Retina (tissue), 1 donor: ENCODE measurements at regions not wholly inside any gene's neighbourhood (a gene's known extent, or its start where the extent isn't known, plus 50 kb on each side); places are given as distances from the start of the nearest gene placed in this dataset.

Experiments used
- DNase-seq: peaks from one replicate; pipeline ENCODE4 v3.0.0-alpha.2; 2016

DNA sequence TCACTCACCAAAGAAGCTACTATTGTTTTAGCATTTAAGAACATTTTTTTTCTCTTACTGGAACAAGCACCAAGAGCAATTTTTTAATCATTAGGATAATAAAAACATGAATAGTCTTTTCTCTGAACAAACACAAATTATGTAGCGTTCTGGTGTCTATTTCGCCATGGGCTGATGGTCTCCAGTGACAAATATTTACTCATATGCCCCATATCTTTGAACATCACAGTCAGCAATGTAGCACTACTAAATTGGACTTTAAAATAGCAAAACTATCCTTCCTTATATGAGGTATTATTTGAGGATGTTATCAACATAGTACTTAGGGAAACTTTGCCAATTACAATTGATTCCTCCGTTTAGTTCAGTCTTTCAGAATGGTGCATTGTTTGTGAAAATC lies 1326.0 kb upstream of the ZEB2 start:
- DNase-seq = peak; percentile 9

DNA sequence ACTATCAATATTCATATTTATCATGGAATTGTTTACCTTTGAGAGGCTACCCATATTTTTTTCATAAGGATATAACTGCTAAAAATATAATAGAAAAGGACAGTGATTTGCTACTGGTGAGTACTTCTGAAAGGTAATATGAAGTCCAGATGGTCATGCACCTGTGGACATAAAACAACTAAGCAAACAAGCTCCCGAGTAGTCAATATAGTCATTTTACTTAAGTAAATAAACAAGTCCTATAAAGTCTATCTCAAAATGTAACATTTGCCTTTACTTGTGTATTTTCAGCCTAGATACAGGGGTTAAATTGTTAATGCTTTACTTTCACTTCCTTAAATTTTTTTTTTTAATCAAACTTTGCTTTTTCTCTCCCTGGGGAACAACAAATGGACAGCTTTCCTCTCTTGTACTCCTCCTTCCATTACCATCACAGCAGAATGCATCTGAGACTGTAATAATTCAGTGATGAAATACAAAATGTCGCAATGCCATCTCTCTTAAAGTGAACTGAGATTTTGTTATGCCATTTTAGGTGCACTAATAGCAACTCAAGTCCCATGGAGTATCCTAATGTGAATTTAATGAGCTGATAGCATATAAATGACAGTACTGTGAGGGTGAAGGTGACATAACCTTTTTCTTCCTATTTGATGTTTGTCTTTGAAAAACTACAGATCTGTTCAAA lies 1325.4 kb upstream of the ZEB2 start:
- no peak for DNase-seq

DNA sequence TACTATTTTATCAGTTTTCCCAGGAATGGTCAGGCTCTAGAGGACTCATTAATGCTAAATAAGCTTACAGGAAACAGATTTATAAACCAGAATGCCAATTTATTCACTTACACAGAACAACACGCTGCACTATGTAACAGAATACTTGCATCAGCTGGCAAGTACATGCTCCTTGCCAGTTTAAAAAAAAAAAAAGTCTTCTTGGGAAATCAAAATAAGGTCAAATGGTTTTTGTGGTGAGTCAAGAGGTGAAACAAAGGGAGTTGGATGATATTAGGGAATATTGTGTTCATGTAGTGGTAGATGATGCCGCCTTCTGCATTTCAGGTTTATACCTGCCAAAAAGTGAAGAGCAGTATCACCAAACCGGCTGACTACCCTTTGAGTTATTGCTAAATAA lies 1322.1 kb upstream of the ZEB2 start:
- no peak for DNase-seq

DNA sequence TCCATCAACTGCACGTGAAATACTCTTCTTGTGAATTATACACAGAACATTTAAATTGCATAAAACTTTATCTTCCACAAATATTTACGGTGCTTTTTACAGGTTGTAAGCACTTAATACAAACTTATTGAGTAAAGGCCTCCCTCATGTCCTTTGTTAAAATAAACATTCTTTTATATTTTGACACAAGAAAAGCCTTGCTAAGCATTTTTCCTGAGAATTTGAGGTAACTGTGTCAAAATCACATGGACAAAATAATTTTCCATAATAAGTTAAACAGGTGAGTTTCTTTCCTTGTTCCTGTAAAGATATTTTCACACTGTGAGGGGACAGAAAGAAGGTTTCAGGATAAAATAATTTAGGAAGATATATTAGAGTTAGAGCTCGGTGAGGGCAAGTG lies 1317.1 kb upstream of the ZEB2 start:
- no peak for DNase-seq

DNA sequence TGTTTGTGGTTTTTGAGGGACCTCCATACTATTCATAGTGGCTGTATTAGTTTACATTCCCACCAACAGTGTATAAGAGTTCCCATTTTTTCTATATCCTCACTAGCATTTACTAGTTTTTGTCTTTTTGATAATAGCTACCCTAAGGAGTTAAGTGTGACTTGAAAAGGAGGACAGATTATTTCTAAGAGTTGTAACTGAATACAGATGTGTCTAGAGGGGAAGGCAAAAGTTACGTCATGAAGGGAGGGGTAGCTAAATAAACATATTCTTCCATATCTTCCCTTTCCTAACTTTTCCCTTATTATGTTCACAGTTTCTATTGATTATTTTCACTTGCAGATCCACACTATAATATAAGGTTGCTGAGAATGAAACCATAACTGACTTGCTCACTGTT lies 1315.7 kb upstream of the ZEB2 start:
- DNase-seq = no peak

DNA sequence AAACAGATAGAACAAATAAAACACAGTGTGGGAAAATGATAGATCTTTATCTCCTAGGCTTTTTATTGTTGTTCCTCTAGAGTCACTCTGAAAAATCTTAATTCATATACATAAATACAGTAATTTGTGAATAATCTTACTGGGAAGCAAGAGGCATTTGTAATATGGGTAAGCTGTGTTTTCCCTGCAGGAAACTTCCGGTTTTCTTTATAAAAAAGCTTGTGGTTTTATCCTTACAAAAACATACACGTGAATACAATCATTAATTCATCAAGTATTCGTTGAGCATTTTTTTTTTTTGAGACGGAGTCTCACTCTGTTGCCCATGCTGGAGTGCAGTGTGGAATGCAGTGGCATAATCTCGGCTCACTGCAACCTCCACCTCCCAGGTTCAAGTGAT lies 1312.8 kb upstream of the ZEB2 start:
- DNase-seq = no peak

DNA sequence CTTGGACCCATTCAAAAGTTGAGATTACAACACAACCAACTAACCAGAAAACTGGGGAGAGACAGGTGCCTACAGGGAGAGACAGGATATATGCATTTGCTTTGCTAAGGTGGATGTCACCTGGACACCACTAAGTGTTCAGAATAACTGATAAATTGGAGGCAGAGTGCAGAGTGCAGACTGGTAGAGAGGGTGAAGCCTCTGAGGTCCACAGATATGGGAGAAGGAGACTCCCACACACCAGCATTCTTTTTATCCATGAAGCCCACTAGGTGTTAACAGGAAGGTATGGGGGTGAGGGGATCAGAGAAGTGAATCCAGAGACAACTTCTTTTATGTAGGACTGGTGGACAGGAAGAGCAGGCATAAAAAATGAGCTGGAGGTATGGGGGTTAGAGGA lies 1310.0 kb upstream of the ZEB2 start:
- DNase-seq = no peak

DNA sequence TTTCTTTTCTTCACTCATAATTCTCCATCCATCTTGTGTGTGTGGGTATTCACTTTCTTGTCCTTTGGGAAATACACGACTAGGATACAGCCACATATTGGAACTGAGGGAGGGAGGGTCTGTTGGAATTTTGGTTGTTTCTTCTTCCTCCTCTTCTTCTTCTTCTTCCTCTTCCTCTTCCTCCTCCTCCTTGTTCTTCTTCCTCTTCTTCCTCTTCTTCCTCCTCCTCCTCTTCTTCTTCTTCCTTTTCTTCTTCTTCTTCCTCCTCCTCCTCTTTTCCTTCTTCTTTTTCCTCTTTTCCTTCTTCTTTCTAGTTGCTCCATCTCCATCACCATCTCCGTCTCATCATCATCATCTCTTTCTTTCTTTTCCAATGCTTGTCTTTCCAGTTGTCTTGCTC lies 1307.3 kb upstream of the ZEB2 start:
- DNase-seq = no peak

DNA sequence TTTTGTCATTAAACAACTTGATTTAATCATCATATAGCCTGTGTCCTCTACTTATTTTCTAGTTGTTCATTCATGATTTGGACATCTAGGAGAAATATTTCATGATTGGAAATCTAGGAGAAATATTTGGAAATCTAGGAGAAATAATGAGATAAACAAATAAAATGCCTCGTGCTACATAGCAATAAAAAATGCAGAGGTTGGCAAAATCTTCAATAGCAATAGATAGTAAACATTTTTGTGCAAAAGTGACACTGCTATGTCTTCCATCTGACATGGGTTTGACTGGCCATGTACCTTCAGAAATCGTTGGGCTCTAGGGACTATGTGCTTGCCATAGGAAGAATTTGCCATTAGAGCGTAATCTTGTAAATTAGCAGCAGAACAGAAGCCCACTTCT lies 1304.5 kb upstream of the ZEB2 start:
- no peak for DNase-seq

DNA sequence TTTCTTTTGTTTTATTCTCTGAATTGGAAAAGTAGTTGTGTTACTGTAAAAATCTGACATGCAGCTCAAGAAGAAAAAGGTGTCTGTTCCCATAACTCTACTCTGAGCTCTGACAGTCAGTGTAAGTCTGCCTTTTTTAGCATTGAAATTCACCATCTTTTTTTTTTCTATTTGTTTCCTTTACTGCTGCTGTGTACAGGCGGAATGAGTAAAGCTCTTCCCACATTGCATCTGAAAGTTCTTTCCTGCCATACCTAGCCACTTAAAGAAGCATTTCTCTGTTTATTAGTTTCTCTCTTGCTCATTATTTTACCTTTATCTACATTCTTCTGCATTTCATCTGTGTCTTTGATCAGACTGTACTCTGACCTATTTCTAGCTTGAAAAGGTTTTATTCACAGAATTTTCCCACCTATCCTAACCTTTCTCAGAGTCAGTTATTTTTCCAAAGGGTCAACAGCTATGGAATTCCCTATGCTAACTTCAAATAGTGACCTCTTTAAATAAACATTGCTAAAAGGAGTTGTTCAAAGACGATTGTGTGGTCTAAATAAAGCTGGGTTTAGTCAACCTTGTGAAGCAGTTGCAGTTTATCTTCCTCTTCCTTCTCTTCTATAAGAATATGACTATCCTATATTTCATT lies 1303.1 kb upstream of the ZEB2 start:
- no peak for DNase-seq

DNA sequence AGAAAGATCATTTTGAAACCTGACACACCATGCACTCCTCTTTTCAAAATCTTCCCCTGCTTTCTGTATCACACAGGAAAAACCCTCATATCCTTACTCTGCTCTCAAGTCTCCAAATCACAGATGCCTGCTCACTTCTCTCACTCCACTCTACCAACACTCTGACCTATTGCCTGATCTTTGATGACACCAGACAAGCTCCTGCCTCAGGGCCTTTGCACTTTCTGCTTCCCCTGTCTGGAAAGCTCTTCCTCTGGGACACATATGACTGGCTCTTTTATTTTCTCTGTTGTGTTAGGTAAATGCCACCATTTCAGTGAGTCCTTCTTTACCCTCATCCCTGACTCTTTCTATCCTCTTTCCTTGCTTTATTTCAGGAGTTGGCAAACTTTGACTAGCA lies 1300.7 kb upstream of the ZEB2 start:
- DNase-seq = no peak

DNA sequence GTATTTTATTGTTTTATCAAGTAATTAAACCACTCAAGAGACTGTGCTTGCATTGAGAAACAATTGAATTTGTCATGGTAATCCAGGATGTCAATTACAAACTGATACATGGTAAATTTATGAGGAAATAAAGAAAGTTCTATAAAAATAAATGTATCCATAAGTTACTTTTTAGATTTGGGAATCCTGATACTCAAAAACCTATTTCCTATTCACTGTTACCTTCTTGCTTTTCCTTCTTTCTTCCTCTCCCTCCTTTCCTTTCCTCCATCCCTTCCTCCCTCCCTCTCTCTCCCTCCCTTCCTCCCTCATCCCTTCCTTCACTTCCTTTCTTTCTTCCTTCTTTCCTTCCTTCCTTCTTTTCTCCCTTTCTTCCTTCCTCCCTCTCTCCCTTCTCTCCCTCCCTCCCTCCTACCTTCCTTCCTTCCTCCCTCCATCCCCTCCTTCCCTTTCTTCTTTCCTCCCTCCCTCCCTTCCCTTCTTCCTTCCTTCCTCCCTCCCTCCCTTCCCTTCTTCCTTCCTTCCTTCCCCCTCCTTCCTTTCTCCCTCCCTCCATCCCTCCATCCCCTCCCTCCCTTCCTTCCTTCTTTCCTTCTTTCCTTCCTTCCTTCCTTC lies 1299.1 kb upstream of the ZEB2 start:
- DNase-seq = no peak

DNA sequence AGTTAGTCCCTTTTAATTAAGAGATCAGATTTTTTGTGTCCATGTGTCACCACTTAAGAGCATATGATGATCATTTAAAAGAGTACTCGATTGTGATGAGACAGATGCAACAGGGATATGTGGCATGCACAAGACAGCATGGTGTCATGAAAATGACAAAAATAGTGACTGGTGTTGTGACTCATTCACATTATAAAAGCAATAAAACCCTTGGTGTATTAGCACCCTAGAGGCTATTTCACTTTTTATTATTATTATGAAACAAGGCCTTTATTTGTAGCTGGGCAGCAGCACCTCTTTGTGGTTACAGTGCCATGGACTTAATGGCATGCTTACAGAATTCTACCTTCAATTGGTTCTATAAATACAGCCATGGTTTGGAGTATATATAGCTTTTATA lies 1296.0 kb upstream of the ZEB2 start:
- DNase-seq = no peak

DNA sequence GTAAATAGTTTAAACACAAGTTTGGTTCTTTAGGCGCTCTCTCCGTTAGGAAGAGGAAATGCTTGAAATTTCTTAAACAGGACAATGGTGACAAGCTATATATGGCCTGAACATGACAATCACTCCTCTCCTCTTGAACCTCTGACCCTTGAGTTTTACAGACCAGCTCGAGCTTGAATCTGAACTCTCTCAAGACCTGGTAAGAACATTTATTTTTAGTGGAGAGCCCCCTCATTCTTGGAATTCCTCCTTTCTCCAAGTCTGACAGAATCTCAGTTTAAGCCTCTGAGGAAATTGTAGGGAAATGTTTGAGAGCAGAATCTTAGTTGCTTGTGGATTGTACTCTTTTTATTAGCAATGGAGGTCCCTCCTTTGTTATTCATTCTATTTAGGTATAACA lies 1293.6 kb upstream of the ZEB2 start:
- DNase-seq = no peak

DNA sequence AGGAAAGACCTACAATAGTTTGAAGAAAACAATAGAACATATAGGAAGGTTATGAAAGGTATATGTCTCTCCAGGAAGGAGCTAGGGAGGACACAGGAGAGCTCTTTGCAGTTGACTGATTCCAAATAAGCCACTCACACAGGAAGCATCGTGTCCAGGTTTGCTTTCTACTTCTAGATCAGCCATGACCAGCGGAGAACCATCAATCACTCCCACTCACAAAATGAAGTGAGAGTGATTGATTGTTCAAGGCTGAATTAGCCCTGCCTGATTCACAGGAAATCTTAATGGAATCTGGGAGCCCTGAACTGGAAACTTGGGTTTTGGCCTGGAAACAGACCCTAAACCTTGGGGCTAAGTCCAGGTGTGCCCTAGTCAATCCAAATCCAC lies 1292.2 kb upstream of the ZEB2 start:
- DNase-seq = no peak

DNA sequence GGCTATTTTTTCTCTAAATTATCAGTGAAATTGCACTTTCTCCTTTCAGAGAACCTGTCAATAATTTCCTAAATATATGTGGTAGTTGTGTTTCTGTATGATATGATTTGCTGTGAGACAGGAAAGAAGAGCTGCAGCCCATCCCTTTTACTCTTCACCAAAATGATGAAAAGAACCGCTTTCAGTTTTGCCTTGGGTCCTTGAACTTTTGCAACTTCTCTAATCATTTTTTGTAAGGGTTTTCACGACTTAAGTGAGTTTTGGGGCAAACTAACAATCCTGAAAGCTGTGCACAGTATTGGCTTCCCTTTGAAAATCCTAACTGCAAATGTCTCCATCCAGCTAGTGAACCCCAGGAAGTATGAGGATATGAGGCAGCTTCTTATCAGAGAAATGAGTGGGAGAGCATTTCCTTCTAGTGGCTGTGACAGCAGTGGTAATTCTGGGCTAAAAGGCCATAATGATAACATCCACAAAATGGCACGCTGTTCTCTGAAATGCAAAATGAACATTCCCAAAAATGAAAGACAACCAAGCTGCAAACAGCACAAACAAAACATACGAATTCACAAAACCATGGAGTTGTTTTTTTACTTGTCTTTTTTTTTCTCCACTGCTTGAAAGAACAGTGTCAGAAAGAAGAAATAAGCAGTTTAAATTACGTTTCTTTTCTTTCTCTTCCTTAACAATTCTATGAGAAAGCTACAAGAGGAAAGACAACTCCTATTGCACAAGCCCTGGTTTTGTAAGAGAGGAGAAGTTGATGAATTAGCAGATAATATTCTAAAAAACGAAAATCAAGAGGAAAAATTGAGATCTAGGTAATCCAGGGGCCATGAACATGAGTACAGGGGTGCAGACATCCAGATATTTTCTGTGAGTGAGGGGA lies 1291.6 kb upstream of the ZEB2 start:
- DNase-seq = no peak

DNA sequence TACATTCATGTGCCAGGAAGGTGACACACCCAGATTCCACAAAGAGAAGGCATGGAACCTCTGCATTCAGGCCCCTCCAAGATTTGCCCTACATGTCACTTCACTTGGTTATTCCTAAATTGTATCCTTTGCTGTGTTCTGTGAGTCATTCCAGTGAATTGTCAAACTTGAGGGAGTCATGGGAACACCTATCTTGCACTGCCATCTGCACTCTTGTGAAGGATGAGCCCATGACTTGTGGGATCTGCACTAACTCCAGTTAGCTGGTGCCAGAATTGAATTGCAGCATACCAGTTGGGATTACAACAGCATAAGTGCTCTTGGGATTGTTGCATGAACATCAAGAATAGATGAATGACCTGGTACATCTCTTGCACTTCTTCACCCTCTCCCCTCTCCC lies 1288.0 kb upstream of the ZEB2 start:
- DNase-seq = no peak

DNA sequence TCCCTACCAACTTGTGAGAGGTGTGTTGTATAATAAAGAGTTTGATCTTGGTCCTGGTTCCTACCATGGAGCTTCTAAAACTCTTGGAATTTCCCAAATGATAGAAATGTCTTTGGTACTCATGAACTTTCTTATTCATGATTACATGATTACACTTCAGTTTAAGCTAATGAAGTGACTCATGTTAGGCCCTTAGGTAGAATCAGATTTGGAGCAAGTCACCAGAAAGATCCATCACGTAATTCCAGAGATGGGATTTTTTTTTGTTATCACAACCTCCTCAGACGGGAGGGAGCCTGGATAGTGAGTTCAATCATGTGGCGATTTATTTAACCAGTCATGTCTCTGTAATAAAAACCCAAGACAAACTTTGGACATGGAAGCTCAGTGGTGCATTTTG lies 1287.6 kb upstream of the ZEB2 start:
- no peak for DNase-seq

DNA sequence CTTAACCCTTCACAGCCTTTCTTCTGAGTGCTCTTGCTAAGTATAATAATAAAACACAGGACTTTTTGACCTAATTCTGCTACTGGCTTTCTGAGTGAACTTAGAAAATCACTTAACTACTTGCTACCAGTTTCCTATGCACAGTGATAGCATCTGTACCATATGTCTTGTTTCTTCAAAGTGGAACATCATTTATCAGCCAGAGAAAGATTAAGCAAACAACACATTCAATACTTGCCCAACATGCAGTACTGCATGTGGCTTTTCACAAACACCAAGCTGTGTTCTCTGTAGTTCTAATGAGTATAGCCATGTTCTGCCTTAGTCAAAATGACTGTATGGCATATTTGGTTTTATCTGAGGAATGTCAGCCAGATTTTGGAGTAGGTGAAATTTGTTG lies 1286.6 kb upstream of the ZEB2 start:
- DNase-seq = no peak

DNA sequence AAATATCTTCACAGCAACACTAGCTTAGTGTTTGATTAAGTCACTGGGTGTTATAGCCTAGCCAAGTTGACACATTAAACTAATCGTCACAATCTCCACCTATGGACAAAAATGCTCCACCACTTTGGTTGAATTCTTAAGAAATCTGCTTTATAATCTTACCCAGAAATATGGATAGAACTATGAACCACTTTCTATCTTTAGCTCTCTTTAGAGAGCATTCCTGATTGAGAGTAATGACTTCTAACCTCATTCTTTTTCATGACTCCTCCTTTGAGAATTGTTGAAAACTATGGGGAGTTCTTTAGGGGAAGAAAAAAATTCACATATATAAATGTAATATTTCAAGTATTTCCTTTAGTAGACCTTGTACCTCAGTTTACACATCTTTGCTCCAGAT lies 1282.2 kb upstream of the ZEB2 start:
- DNase-seq = no peak

DNA sequence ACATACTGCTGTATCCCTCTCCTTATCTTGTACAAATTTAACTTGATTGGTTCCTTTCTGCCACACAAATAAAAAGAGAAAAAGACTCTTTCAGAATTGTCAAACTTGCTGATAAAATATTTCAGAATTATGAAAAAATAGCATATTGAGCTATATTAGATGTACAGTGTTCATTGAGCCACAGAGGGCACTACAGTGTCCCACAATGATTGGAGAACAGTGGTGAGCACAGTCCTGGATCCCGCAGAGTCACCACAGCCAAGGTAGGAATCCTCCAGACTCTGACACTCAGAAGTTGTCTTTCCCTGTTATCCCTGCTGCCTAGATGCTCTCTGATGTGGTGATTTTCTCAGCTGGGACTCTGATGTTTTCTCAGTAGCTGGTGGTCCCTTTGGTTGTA lies 1281.3 kb upstream of the ZEB2 start:
- no peak for DNase-seq

DNA sequence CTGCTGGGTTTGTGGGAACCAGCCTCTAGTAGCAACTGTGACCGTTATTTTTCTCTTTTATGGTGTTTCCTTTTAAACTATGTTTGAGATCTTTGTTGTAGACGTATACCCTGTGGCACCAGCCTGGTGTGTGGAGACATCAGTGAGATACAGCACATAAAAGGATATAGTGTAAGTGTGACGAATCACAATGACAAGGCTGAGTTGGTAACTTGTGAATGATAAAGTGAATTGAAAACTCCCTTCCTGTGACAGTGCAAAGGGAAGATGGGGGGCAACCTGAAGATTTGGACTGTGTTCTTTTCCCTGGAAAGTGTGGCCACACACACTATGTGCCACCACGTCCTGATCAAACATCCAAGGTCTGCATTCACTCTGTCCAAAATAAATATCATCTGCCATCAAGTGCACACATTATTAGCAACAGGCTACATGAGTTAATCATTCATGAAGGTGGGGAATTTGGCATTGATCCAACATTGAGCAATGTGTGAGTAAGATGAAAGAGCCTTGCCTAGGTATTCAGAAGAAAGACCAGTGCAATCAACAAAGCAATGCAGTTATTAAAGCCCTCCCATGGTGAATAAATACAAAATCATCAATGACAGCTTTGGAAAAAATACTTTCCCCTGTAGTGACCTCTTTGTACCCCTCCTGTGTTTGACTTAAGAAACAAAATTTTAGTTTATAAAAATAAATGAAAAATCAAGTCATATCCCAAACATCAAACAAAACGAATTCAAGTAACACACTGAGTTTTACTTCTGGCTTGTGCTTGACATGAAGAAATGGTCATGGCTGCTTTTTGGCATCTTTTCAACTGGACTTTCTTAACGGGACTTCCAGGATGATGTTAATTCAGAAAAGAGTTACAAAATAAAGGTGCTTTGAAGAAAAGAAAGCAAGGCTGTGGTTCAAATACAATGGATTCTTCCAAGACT lies 1280.5 kb upstream of the ZEB2 start:
- DNase-seq = no peak
